K562 (cell line): ENCODE measurements at regions not wholly inside any gene's neighbourhood (a gene's known extent, or its start where the extent isn't known, plus 50 kb on each side); places are given as distances from the start of the nearest gene placed in this dataset.

ENCODE experiments used
- ATF2 ChIP-seq: sonication (generic); formaldehyde crosslinking; IDR thresholded peaks from 2 replicates; pipeline ENCODE4 v1.8.1; 2022; ENCODE audit warnings: missing genetic modification reagents
- FUS ChIP-seq: fragments of 200-400 bp; formaldehyde crosslinking; optimal IDR thresholded peaks from 2 replicates; pipeline ENCODE3; 2017; ENCODE audit warnings: low read depth, low read length
- KDM4B ChIP-seq, 2 experiments: fragments of 450-650 bp in 1 of 2; sonication (generic) in 1 of 2; IDR thresholded peaks; 2 replicates each; pipeline ENCODE4 v1.6.1; 2016 to 2017; ENCODE audit warnings: borderline replicate concordance in 2 of 2, antibody characterized with exemption in 1 of 2, low read depth in 1 of 2, mild to moderate bottlenecking in 1 of 2
- PRPF4 ChIP-seq: fragments of 200-400 bp; formaldehyde crosslinking; IDR thresholded peaks from one replicate; pipeline ENCODE4 v1.6.1; 2017; ENCODE audit warnings: low read length, low read depth, mild to moderate bottlenecking; ENCODE audit not compliant: insufficient read depth, poor library complexity, severe bottlenecking
- TAF15 ChIP-seq: fragments of 200-400 bp; formaldehyde crosslinking; IDR thresholded peaks from 2 replicates; pipeline ENCODE4 v1.6.1; 2017; ENCODE audit warnings: mild to moderate bottlenecking, low read depth, low read length, moderate library complexity

DNA sequence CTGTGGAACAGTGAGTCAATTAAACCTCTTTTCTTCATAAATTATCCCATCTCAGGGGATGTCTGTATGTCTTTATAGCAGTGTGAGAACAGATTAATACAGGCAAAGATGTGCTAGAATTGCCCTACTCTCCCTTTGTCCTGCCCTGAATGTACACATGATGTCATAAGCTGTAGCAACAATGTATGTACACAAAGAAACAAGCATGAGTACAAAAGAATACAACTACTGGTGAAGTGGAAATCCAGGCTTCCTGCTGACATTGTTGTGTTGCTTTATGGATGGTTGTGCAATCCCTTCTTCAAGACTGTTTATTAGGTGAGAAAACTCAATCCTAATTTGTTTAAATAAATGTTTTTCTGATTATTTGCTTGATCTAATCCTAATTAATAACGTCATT, 446.6 kb downstream of the DSC3 start:
- TF ChIP-seq TAF15 = no peak
- no peak for TF ChIP-seq PRPF4
- TF ChIP-seq ATF2 = no peak
- no peak for TF ChIP-seq FUS
- TF ChIP-seq KDM4B (IDR thresholded peaks at IDR 0.05; ENCODE audit: borderline replicate concordance in 2 of 2, low read depth in 1 of 2) = no peak
